HuH-7.5 (cell line): ENCODE measurements at regions not wholly inside any gene's neighbourhood (a gene's known extent, or its start where the extent isn't known, plus 50 kb on each side); places are given as distances from the start of the nearest gene placed in this dataset.
A peak's percentile ranks its signal among the peaks of the same experiment; 100 is the strongest.
"Not testable (repeated sequence)": the region's sequence is repeated elsewhere in the genome, so short reads cannot be mapped to it uniquely, and the experiment has no call there.

ENCODE experiments used
- DNase-seq: peaks from one replicate; pipeline ENCODE4 v3.0.0; 2011; ENCODE audit warnings: low spot score

- DNase-seq: no peak
Measured at GRCh38 chr6:167208819-167209576, 51.2 kb upstream of the GPR31 start.

GRCh38 chr6:167209577-167209975, 51.8 kb upstream of the GPR31 start:
- no peak for DNase-seq

GRCh38 chr6:167210375-167211294, 52.9 kb upstream of the GPR31 start:
- DNase-seq: peak; percentile 63

GRCh38 chr6:167211295-167211648, 53.5 kb upstream of the GPR31 start:
- no peak for DNase-seq

GRCh38 chr6:167211881-167212712, 54.3 kb upstream of the GPR31 start:
- DNase-seq: no peak

GRCh38 chr6:167212713-167213005, 54.9 kb upstream of the GPR31 start:
- DNase-seq: no peak

- no peak for DNase-seq
Measured at GRCh38 chr6:167214206-167214605, 56.4 kb upstream of the GPR31 start.

- DNase-seq: not testable (repeated sequence)
Measured at GRCh38 chr6:167215429-167216250, 57.9 kb upstream of the GPR31 start.

- DNase-seq: not testable (repeated sequence)
Measured at GRCh38 chr6:167216390-167217050, 58.7 kb upstream of the GPR31 start.

- not testable (repeated sequence) for DNase-seq
Measured at GRCh38 chr6:167217073-167217472, 59.3 kb upstream of the GPR31 start.

- DNase-seq: not testable (repeated sequence)
Measured at GRCh38 chr6:167217951-167218759, 60.4 kb upstream of the GPR31 start.

- DNase-seq: not testable (repeated sequence)
Measured at GRCh38 chr6:167219079-167219478, 61.3 kb upstream of the GPR31 start.

- DNase-seq: peak; percentile 41
Measured at GRCh38 chr6:167219967-167220512, 62.3 kb upstream of the GPR31 start.

- DNase-seq: no peak
Measured at GRCh38 chr6:167221400-167222201, 63.8 kb upstream of the GPR31 start.

- DNase-seq: not testable (repeated sequence)
Measured at GRCh38 chr6:167225566-167226382, 65.3 kb upstream of the UNC93A start.

- DNase-seq: no peak
Measured at GRCh38 chr6:167226383-167226685, 64.8 kb upstream of the UNC93A start.

GRCh38 chr6:167226791-167227190, 64.3 kb upstream of the UNC93A start:
- DNase-seq: no peak

- no peak for DNase-seq
Measured at GRCh38 chr6:167227984-167228383, 63.1 kb upstream of the UNC93A start.
